H1 (cell line): ENCODE measurements at regions not wholly inside any gene's neighbourhood (a gene's known extent, or its start where the extent isn't known, plus 50 kb on each side); places are given as distances from the start of the nearest gene placed in this dataset.

Experiments
- CTCF ChIA-PET: fragments of 300-600 bp; sonication (Branson Sonifier 250); formaldehyde crosslinking; loops from one replicate; lab custom pipeline; 2021; ENCODE audit not compliant: partially characterized antibody; lab: Charles Lee
- POLR2A ChIA-PET: fragments of 300-600 bp; sonication (Branson Sonifier 250); formaldehyde crosslinking; loops from one replicate; lab custom pipeline; 2021; ENCODE audit warnings: inconsistent platforms; ENCODE audit not compliant: partially characterized antibody; lab: Charles Lee
- DNase-seq, 2 experiments: peaks; one replicate each; pipeline versions ENCODE4 v3.0.0 to v3.0.0-alpha.2; 2010 to 2022; ENCODE audit warnings: low spot score in 2 of 2, low read depth in 1 of 2, mixed read lengths in 1 of 2
- FAIRE-seq: peaks from 2 replicates; lab custom pipeline; 2011; peaks lifted over from hg19 to GRCh38; lab: Jason Lieb, UNC
- H2AFZ ChIP-seq: 2 replicates; pipeline ENCODE4 v1.8.1; 2012; ENCODE audit warnings: low read length, inconsistent platforms
- H2AK5ac ChIP-seq: 2 replicates; pipeline ENCODE4 v1.6.1; 2013; ENCODE audit warnings: low read depth, low read length
- H2BK120ac ChIP-seq: replicated peaks from 2 replicates; pipeline ENCODE3; 2013; ENCODE audit warnings: low read depth, low read length, inconsistent platforms
- H2BK12ac ChIP-seq: 2 replicates; pipeline ENCODE4 v1.6.1; 2013; ENCODE audit warnings: low read depth, low read length
- H2BK15ac ChIP-seq: 2 replicates; pipeline ENCODE4 v1.6.1; 2013; ENCODE audit warnings: low read length
- H2BK20ac ChIP-seq: 2 replicates; pipeline ENCODE4 v1.6.1; 2013; ENCODE audit warnings: low read length
- H2BK5ac ChIP-seq: 2 replicates; pipeline ENCODE4 v1.6.1; 2013; ENCODE audit warnings: low read depth, low read length
- H3K14ac ChIP-seq: 2 replicates; pipeline ENCODE4 v1.6.1; 2013; ENCODE audit warnings: inconsistent platforms; ENCODE audit not compliant: insufficient read length
- H3K18ac ChIP-seq: 2 replicates; pipeline ENCODE4 v1.6.1; 2013; ENCODE audit warnings: low read length; ENCODE audit errors: extremely low read depth
- H3K23ac ChIP-seq: 2 replicates; pipeline ENCODE4 v1.6.1; 2013; ENCODE audit warnings: inconsistent platforms; ENCODE audit not compliant: insufficient read length
- H3K23me2 ChIP-seq: 2 replicates; pipeline ENCODE4 v1.6.1; 2013; ENCODE audit warnings: low read depth, low read length
- H3K27ac ChIP-seq: 2 replicates; pipeline ENCODE4 v1.6.1; 2011; ENCODE audit warnings: low read depth, low read length, inconsistent platforms
- H3K27me3 ChIP-seq, 4 experiments: replicated peaks in 1 of 4; 1 replicate in 1 of 4; 2 replicates in 3 of 4; pipeline versions ENCODE4 v1.6.1 to v1.8.1; 2011 to 2013; ENCODE audit warnings: low read length in 3 of 4, mild to moderate bottlenecking in 3 of 4, inconsistent platforms in 2 of 4, mixed read lengths in 2 of 4, moderate library complexity in 1 of 4; ENCODE audit not compliant: control insufficient read depth in 3 of 4, insufficient read depth in 3 of 4; ENCODE audit errors: extremely low read depth in 1 of 4
- H3K36me3 ChIP-seq, 4 experiments: 2 replicates each; pipeline versions ENCODE4 v1.6.1 to v1.8.1; 2011 to 2013; ENCODE audit warnings: mild to moderate bottlenecking in 4 of 4, low read length in 3 of 4, moderate library complexity in 2 of 4, control low read depth in 1 of 4, inconsistent platforms in 1 of 4; ENCODE audit not compliant: insufficient read depth in 4 of 4, control insufficient read depth in 2 of 4
- H3K4ac ChIP-seq: replicated peaks from 2 replicates; pipeline ENCODE3; 2013; ENCODE audit warnings: low read length, low read depth, mixed read lengths, inconsistent platforms; ENCODE audit not compliant: insufficient read length
- H3K4me1 ChIP-seq, 4 experiments: replicated peaks in 1 of 4; 1 replicate in 1 of 4; 2 replicates in 3 of 4; pipeline versions ENCODE4 v1.6.1 to v1.8.1; 2011 to 2013; ENCODE audit warnings: low read length in 3 of 4, inconsistent platforms in 2 of 4, mixed read lengths in 1 of 4; ENCODE audit not compliant: insufficient read depth in 4 of 4, control insufficient read depth in 3 of 4
- H3K4me2 ChIP-seq, 2 experiments: 2 replicates each; pipeline versions ENCODE4 v1.6.1 to v1.8.1; 2011 to 2013; ENCODE audit warnings: low read depth in 2 of 2, low read length in 2 of 2, control low read depth in 1 of 2, inconsistent platforms in 1 of 2, mild to moderate bottlenecking in 1 of 2; ENCODE audit not compliant: insufficient read depth in 1 of 2
- H3K4me3 ChIP-seq, 4 experiments: fragments of 200-600, 300-600 bp in 1 of 4; sonication (generic), shearing (Covaris generic), sonication (Bioruptor Twin) in 1 of 4; 2 replicates each; pipeline versions ENCODE4 v1.5.1 to v1.8.1; 2011 to 2016; ENCODE audit warnings: low read length in 4 of 4, low read depth in 3 of 4, control low read depth in 2 of 4, inconsistent platforms in 2 of 4, mild to moderate bottlenecking in 2 of 4, mixed read lengths in 1 of 4, moderate library complexity in 1 of 4; ENCODE audit not compliant: insufficient read depth in 2 of 4; ENCODE audit errors: extremely low read depth in 1 of 4
- H3K56ac ChIP-seq: replicated peaks from 2 replicates; pipeline ENCODE3; 2013; ENCODE audit warnings: low read depth, mild to moderate bottlenecking, mixed read lengths, low read length, inconsistent platforms; ENCODE audit not compliant: insufficient read length
- H3K79me1 ChIP-seq: 2 replicates; pipeline ENCODE4 v1.6.1; 2013; ENCODE audit warnings: low read depth, low read length, control low read depth
- H3K79me2 ChIP-seq, 2 experiments: 2 replicates each; pipeline versions ENCODE4 v1.6.1 to v1.8.1; 2012 to 2013; ENCODE audit warnings: low read length in 2 of 2, mild to moderate bottlenecking in 2 of 2, inconsistent platforms in 1 of 2; ENCODE audit not compliant: insufficient read depth in 2 of 2, control insufficient read depth in 1 of 2
- H3K9ac ChIP-seq, 4 experiments: replicated peaks in 1 of 4; 1 replicate in 1 of 4; 2 replicates in 3 of 4; pipeline versions ENCODE4 v1.6.1 to v1.8.1; 2011 to 2013; ENCODE audit warnings: low read depth in 3 of 4, low read length in 3 of 4, control low read depth in 2 of 4, mild to moderate bottlenecking in 2 of 4, moderate library complexity in 2 of 4, inconsistent platforms in 1 of 4; ENCODE audit errors: extremely low read depth in 1 of 4
- H3K9me3 ChIP-seq, 2 experiments: 2 replicates each; pipeline versions ENCODE4 v1.6.1 to v1.8.1; 2012 to 2013; ENCODE audit warnings: mild to moderate bottlenecking in 2 of 2, moderate library complexity in 2 of 2, control low read depth in 1 of 2, inconsistent platforms in 1 of 2, low read depth in 1 of 2, low read length in 1 of 2, mixed read lengths in 1 of 2; ENCODE audit not compliant: insufficient read depth in 2 of 2
- H4K20me1 ChIP-seq, 2 experiments: replicated peaks in 1 of 2; 2 replicates each; pipeline versions ENCODE3 to v1.8.1; 2011 to 2013; ENCODE audit warnings: inconsistent platforms in 2 of 2, low read length in 2 of 2, mild to moderate bottlenecking in 1 of 2; ENCODE audit not compliant: insufficient read depth in 2 of 2, control insufficient read depth in 1 of 2
- H4K5ac ChIP-seq: 2 replicates; pipeline ENCODE4 v1.6.1; 2013; ENCODE audit warnings: low read length, low read depth, mixed read lengths, inconsistent platforms; ENCODE audit not compliant: insufficient read length
- H4K8ac ChIP-seq: 2 replicates; pipeline ENCODE4 v1.8.0; 2013; ENCODE audit warnings: mild to moderate bottlenecking, moderate library complexity, low read length, inconsistent platforms; ENCODE audit not compliant: insufficient read depth; ENCODE audit errors: extremely low read depth
- H4K91ac ChIP-seq: replicated peaks from 2 replicates; pipeline ENCODE3; 2013; ENCODE audit warnings: low read length, mixed read lengths, inconsistent platforms; ENCODE audit not compliant: insufficient read length
- CBX5 ChIP-seq: fragments of 300-800, 300-1000 bp; sonication (generic); IDR thresholded peaks from 2 replicates; pipeline ENCODE4 v1.7.1; 2016; ENCODE audit warnings: antibody characterized with exemption, low read length, low read depth
- EP300 ChIP-seq, 2 experiments: IDR thresholded peaks; 1 replicate in 1 of 2; 2 replicates in 1 of 2; pipeline ENCODE4 v1.6.1; 2011 to 2012; ENCODE audit warnings: low read depth in 2 of 2, low read length in 2 of 2, mild to moderate bottlenecking in 2 of 2, borderline replicate concordance in 1 of 2, inconsistent platforms in 1 of 2, moderate library complexity in 1 of 2
- EZH2 ChIP-seq: fragments of 200-600 bp; sonication (generic); IDR thresholded peaks from 2 replicates; pipeline ENCODE4 v1.7.1; 2012; ENCODE audit warnings: low read depth, mild to moderate bottlenecking, moderate library complexity, low read length, inconsistent platforms; ENCODE audit not compliant: severe bottlenecking
- FOSL1 ChIP-seq: IDR thresholded peaks from 2 replicates; pipeline ENCODE4 v1.6.1; 2011; ENCODE audit warnings: mild to moderate bottlenecking, low read depth, low read length, moderate library complexity; ENCODE audit not compliant: insufficient read depth
- HDAC2 ChIP-seq, 2 experiments: fragments of 300-600 bp in 1 of 2; sonication (generic) in 1 of 2; IDR thresholded peaks; 2 replicates each; pipeline ENCODE4 v1.6.1; 2011 to 2012; ENCODE audit warnings: low read depth in 2 of 2, low read length in 2 of 2, mild to moderate bottlenecking in 2 of 2, moderate library complexity in 2 of 2, borderline replicate concordance in 1 of 2, inconsistent platforms in 1 of 2
- JUND ChIP-seq: IDR thresholded peaks from 2 replicates; pipeline ENCODE4 v1.6.1; 2011; ENCODE audit warnings: mild to moderate bottlenecking, improper control_type of control experiment, low read length
- KDM1A ChIP-seq: fragments of 200-600, 300-600 bp; sonication (generic); IDR thresholded peaks from 2 replicates; pipeline ENCODE4 v1.7.1; 2016; ENCODE audit warnings: mild to moderate bottlenecking, low read length, borderline replicate concordance
- KDM5A ChIP-seq: fragments of 200-600 bp; IDR thresholded peaks from 2 replicates; pipeline ENCODE4 v1.7.1; 2012; ENCODE audit warnings: mild to moderate bottlenecking, low read length, inconsistent platforms, mixed read lengths
- PHF8 ChIP-seq: fragments of 200-600 bp; sonication (generic); conservative IDR thresholded peaks from 2 replicates; pipeline ENCODE4 v1.7.1; 2012; ENCODE audit warnings: low read depth, mild to moderate bottlenecking, inconsistent platforms, low read length, moderate library complexity
- POLR2AphosphoS5 ChIP-seq: IDR thresholded peaks from 2 replicates; pipeline ENCODE4 v1.6.1; 2011; ENCODE audit warnings: low read depth, low read length
- SIRT6 ChIP-seq: IDR thresholded peaks from one replicate; pipeline ENCODE4 v1.7.1; 2012; ENCODE audit warnings: low read length, inconsistent platforms
- SRF ChIP-seq: IDR thresholded peaks from 2 replicates; pipeline ENCODE4 v1.6.1; 2011; ENCODE audit warnings: mild to moderate bottlenecking, low read depth, low read length, moderate library complexity
- TEAD4 ChIP-seq: IDR thresholded peaks from 2 replicates; pipeline ENCODE4 v1.6.1; 2012; ENCODE audit warnings: low read depth, low read length, inconsistent platforms, mixed read lengths
- YY1 ChIP-seq: IDR thresholded peaks from 2 replicates; pipeline ENCODE4 v1.6.1; 2011; ENCODE audit warnings: low read depth, mild to moderate bottlenecking, low read length
- WGBS, 2 experiments: shearing (Covaris generic) in 1 of 2; methylation state at CpG; one replicate each; pipeline versions ENCODE4 v1.1.6 to v1.1.7; 2013 to 2015; ENCODE audit warnings: low lambda C conversion rate in 2 of 2, mixed read lengths in 2 of 2, inconsistent platforms in 1 of 2, low coverage in 1 of 2, missing lambda C conversion rate in 1 of 2; ENCODE audit not compliant: insufficient replicate concordance in 2 of 2, insufficient coverage in 1 of 2, insufficient read length in 1 of 2; ENCODE audit errors: extremely low coverage in 1 of 2, missing lambda C conversion rate in 1 of 2; 5-methylcytosine and 5-hydroxymethylcytosine counted together

GRCh38 chr7:121485467-121486243 is 89.5 kb upstream of the FAM3C start:
- Histone ChIP-seq H3K9me3 (no peaks in the 10 kb centered on the region), H3K4me1 (peaks cover 0 to 10% (median 3%) of the 10 kb centered on the region in 4 experiments; a peak in 4 of 7 replicates), H3K27me3 (no peaks in the 10 kb centered on the region), H3K9ac (no peak overlapping the region), H2BK20ac (no peak overlapping the region), H3K36me3 (no peaks in the 10 kb centered on the region), H4K5ac (no peak overlapping the region), H3K4ac (no peak overlapping the region), H3K23ac (no peak overlapping the region), H3K14ac (no peak overlapping the region), H4K8ac (no peak overlapping the region), H3K23me2 (no peaks in the 10 kb centered on the region), H3K4me2 (no peak overlapping the region), H2BK15ac (no peak overlapping the region), H2AK5ac (no peak overlapping the region), H3K79me2 (no peaks in the 10 kb centered on the region), H3K4me3 (no peak overlapping the region), H3K79me1 (no peaks in the 10 kb centered on the region), H4K91ac (no peak overlapping the region), H2BK12ac (no peak overlapping the region), H2BK5ac (no peak overlapping the region), H4K20me1 (no peaks in the 10 kb centered on the region), H3K27ac (no peak overlapping the region), H2BK120ac (no peak overlapping the region), H3K56ac (no peak overlapping the region), H3K18ac (no peak overlapping the region), H2AFZ (peak overlapping the region; percentile 26; the same call in 1 of the 2 replicates)
- DNase-seq (no peak), FAIRE-seq (no peak)
- CTCF ChIA-PET, result no interaction called here
- WGBS, 2 experiments, result 93% methylated on average over 7 of the region's 7 CpGs; no CpG with 5 or more reads in 1 of the 2 experiments
- POLR2A ChIA-PET, result no interaction called here
- TF ChIP-seq YY1, result no peak
- no peak for TF ChIP-seq KDM1A
- TF ChIP-seq JUND, result no peak
- TF ChIP-seq EZH2, result no peak
- TF ChIP-seq FOSL1, result no peak
- no peak for TF ChIP-seq CBX5
- no peak for TF ChIP-seq HDAC2 (IDR thresholded peaks at IDR 0.05; ENCODE audit: borderline replicate concordance in 1 of 2, low read depth in 2 of 2, low read length in 2 of 2)
- TF ChIP-seq PHF8, result no peak
- no peak for TF ChIP-seq SIRT6
- TF ChIP-seq EP300 (IDR thresholded peaks at IDR 0.05; ENCODE audit: borderline replicate concordance in 1 of 2, low read depth in 2 of 2, low read length in 2 of 2), result no peak
- no peak for TF ChIP-seq POLR2AphosphoS5
- TF ChIP-seq TEAD4, result no peak
- TF ChIP-seq SRF, result no peak
- no peak for TF ChIP-seq KDM5A
